SU-DHL-6 (cell line): ENCODE measurements at regions not wholly inside any gene's neighbourhood (a gene's known extent, or its start where the extent isn't known, plus 50 kb on each side); places are given as distances from the start of the nearest gene placed in this dataset.

Source experiments
- H2AFZ ChIP-seq: fragments of 200-600 bp; sonication (generic); 2 replicates; pipeline ENCODE4 v1.6.1; 2014; ENCODE audit warnings: low read depth, mild to moderate bottlenecking, moderate library complexity, mixed read lengths, antibody characterized with exemption, low read length; ENCODE audit not compliant: severe bottlenecking
- H3F3A ChIP-seq: fragments of 200-600 bp; shearing (Covaris generic); 2 replicates; pipeline ENCODE4 v1.6.0; 2016; ENCODE audit warnings: antibody characterized with exemption, mild to moderate bottlenecking; ENCODE audit not compliant: insufficient read depth
- H3K27ac ChIP-seq: fragments of 200-600 bp; sonication (generic); 2 replicates; pipeline ENCODE4 v1.5.1; 2016; ENCODE audit warnings: low read depth, mild to moderate bottlenecking, low read length, moderate library complexity, mixed read lengths
- H3K27me3 ChIP-seq: fragments of 200-600 bp; sonication (generic), shearing (Covaris generic); 2 replicates; pipeline ENCODE4 v1.6.0; 2014; ENCODE audit warnings: mild to moderate bottlenecking, low read length
- H3K36me3 ChIP-seq: fragments of 200-600 bp; sonication (generic); 2 replicates; pipeline ENCODE4 v1.6.1; 2014; ENCODE audit warnings: mild to moderate bottlenecking, low read length, mixed read lengths
- H3K4me2 ChIP-seq: fragments of 300-600, 200-600 bp; shearing (Covaris generic), sonication (generic); 2 replicates; pipeline ENCODE4 v1.6.0; 2014; ENCODE audit warnings: low read length, low read depth, mild to moderate bottlenecking; ENCODE audit not compliant: poor library complexity, severe bottlenecking
- H3K4me3 ChIP-seq: fragments of 200-600 bp; sonication (generic); 2 replicates; pipeline ENCODE4 v1.5.1; 2014; ENCODE audit warnings: antibody characterized with exemption, low read length, mild to moderate bottlenecking, mixed read lengths; ENCODE audit not compliant: insufficient read depth, poor library complexity, severe bottlenecking
- H3K79me2 ChIP-seq: fragments of 200-600 bp; sonication (generic); 2 replicates; pipeline ENCODE4 v1.6.1; 2014; ENCODE audit warnings: mild to moderate bottlenecking, low read length, moderate library complexity; ENCODE audit not compliant: insufficient read depth
- H3K9ac ChIP-seq: fragments of 200-600 bp; sonication (generic); 2 replicates; pipeline ENCODE4 v1.7.0; 2014; ENCODE audit warnings: mild to moderate bottlenecking, low read length
- H3K9me2 ChIP-seq: fragments of 200-600 bp; sonication (generic); replicated peaks from 2 replicates; pipeline ENCODE4 v1.6.1; 2014; ENCODE audit warnings: low read length; ENCODE audit not compliant: insufficient read depth
- H3K9me3 ChIP-seq: fragments of 200-600 bp; sonication (generic); 2 replicates; pipeline ENCODE4 v1.6.1; 2014; ENCODE audit warnings: low read length, mixed read lengths; ENCODE audit not compliant: insufficient read depth
- H4K20me1 ChIP-seq: fragments of 200-600 bp; sonication (generic); 2 replicates; pipeline ENCODE4 v1.6.1; 2014; ENCODE audit warnings: low read depth, mild to moderate bottlenecking, antibody characterized with exemption, low read length, moderate library complexity, mixed read lengths
- EZH2phosphoT487 ChIP-seq: fragments of 200-600 bp; sonication (generic), shearing (Covaris generic); conservative IDR thresholded peaks from 2 replicates; pipeline ENCODE4 v1.6.1; 2018; ENCODE audit warnings: mild to moderate bottlenecking, antibody characterized with exemption, low read length, moderate library complexity, mixed read lengths
- TF ChIP-seq, protein P1 (sequence below): fragments of 200-600 bp; sonication (generic); IDR thresholded peaks from one replicate; pipeline ENCODE4 v1.5.1; 2017; ENCODE audit warnings: antibody characterized with exemption, mild to moderate bottlenecking, low read length, moderate library complexity; ENCODE audit not compliant: insufficient read depth, poor library complexity, severe bottlenecking

- no peak overlapping the region for H2AFZ ChIP-seq
- H3K79me2 ChIP-seq = no peaks in the 10 kb centered on the region
- H3F3A ChIP-seq = no peaks in the 10 kb centered on the region
- no peak overlapping the region for H3K27ac ChIP-seq
- no peak overlapping the region for H3K9ac ChIP-seq
- no peaks in the 10 kb centered on the region for H4K20me1 ChIP-seq
- H3K4me2 ChIP-seq = no peak overlapping the region
- H3K9me2 ChIP-seq = no peaks in the 10 kb centered on the region
- TF ChIP-seq, protein P1, sequence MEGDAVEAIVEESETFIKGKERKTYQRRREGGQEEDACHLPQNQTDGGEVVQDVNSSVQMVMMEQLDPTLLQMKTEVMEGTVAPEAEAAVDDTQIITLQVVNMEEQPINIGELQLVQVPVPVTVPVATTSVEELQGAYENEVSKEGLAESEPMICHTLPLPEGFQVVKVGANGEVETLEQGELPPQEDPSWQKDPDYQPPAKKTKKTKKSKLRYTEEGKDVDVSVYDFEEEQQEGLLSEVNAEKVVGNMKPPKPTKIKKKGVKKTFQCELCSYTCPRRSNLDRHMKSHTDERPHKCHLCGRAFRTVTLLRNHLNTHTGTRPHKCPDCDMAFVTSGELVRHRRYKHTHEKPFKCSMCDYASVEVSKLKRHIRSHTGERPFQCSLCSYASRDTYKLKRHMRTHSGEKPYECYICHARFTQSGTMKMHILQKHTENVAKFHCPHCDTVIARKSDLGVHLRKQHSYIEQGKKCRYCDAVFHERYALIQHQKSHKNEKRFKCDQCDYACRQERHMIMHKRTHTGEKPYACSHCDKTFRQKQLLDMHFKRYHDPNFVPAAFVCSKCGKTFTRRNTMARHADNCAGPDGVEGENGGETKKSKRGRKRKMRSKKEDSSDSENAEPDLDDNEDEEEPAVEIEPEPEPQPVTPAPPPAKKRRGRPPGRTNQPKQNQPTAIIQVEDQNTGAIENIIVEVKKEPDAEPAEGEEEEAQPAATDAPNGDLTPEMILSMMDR = no peak
- TF ChIP-seq EZH2phosphoT487 = no peak
- H3K9me3 ChIP-seq = no peaks in the 10 kb centered on the region
- H3K36me3 ChIP-seq = no peaks in the 10 kb centered on the region
- no peaks in the 10 kb centered on the region for H3K27me3 ChIP-seq
- H3K4me3 ChIP-seq = no peak overlapping the region
These were observed 213.4 kb downstream of the TBX5 start for GRCh38 chr12:114192549-114192948.

DNA sequence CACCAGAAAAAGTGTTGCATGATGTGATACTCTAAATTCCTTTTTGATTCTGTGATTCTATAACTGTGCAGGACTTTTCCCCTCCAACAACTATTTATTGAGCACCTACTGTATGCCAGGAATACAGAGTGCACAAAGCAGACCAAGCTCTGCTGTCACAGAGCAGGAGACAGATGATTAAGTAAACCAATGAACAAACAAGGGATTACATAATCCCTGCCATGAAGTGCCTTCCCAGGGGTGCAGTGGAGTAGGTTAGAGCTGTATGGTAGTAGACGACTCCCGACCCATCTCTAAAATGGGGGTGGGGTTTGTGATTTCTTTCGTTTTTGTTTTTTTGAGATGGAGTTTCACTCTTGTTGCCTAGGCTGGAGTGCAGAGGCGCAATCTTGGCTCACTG lies 213.9 kb downstream of the TBX5 start:
- Histone ChIP-seq H3K4me2 (no peak overlapping the region), H3K9me2 (no peaks in the 10 kb centered on the region), H3K27ac (no peak overlapping the region), H3K36me3 (no peaks in the 10 kb centered on the region), H2AFZ (no peak overlapping the region), H3K4me3 (no peak overlapping the region), H3K9me3 (no peaks in the 10 kb centered on the region), H3K9ac (no peak overlapping the region), H4K20me1 (no peaks in the 10 kb centered on the region), H3K79me2 (no peaks in the 10 kb centered on the region), H3F3A (no peaks in the 10 kb centered on the region), H3K27me3 (no peaks in the 10 kb centered on the region)
- TF ChIP-seq EZH2phosphoT487 = no peak
- TF ChIP-seq, protein P1 = no peak

DNA sequence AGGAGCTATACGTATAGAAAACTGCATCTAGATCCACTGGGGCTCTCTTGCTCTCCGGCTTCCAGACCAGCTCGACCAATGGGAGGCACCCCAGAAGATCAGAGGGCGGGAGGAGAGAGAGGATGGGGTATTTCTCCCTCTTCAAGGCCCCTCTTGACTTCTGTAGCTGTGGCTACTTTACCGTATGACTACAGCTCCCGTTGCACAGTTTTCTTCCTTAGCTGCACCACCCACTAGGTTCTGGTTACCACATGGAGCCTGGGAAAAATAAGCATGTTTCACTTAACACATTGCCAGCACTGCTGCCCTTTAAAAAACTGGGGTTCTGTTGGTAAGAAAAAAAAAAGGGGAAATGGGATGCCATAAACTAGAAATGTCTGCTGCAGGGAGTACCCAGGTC lies 214.4 kb downstream of the TBX5 start:
- no peak overlapping the region for H3K27ac ChIP-seq
- no peak overlapping the region for H3K9ac ChIP-seq
- H3K27me3 ChIP-seq = no peaks in the 10 kb centered on the region
- H4K20me1 ChIP-seq = no peaks in the 10 kb centered on the region
- H3K4me2 ChIP-seq = no peak overlapping the region
- no peak for TF ChIP-seq EZH2phosphoT487
- TF ChIP-seq, protein P1 = no peak
- H3K9me2 ChIP-seq = no peaks in the 10 kb centered on the region
- H2AFZ ChIP-seq = no peak overlapping the region
- H3K36me3 ChIP-seq = no peaks in the 10 kb centered on the region
- H3K4me3 ChIP-seq = no peak overlapping the region
- no peaks in the 10 kb centered on the region for H3K79me2 ChIP-seq
- H3K9me3 ChIP-seq = no peaks in the 10 kb centered on the region
- no peaks in the 10 kb centered on the region for H3F3A ChIP-seq

DNA sequence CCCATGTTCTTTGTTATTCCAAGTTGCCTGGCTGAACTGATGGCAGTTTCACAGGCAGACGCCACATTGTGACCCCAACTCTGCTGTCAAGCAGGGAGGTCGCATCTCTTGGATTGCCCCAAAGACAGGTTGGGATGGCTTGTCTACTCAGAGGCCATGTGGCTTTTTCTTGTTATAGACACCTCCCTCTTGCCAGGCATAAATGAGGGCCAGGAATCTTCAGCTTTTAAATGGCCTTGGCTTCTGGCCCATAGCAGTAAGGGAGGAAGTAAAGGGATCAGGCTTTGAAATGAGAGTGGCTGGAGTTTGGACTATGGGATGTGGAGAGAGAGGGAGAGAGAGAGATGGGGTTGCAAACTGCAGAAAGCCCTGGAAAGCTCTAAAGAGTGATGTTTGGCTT lies 215.0 kb downstream of the TBX5 start:
- Histone ChIP-seq H3K27ac (no peak overlapping the region), H3K79me2 (no peaks in the 10 kb centered on the region), H3K4me2 (no peak overlapping the region), H3F3A (no peaks in the 10 kb centered on the region), H3K27me3 (no peaks in the 10 kb centered on the region), H3K9me2 (no peaks in the 10 kb centered on the region), H3K4me3 (no peak overlapping the region), H3K9ac (no peak overlapping the region), H3K9me3 (no peaks in the 10 kb centered on the region), H4K20me1 (no peaks in the 10 kb centered on the region), H3K36me3 (no peaks in the 10 kb centered on the region), H2AFZ (no peak overlapping the region)
- TF ChIP-seq, protein P1 = no peak
- no peak for TF ChIP-seq EZH2phosphoT487
